Glutamatergic neuron (in vitro differentiated cells): ENCODE measurements at regions not wholly inside any gene's neighbourhood (a gene's known extent, or its start where the extent isn't known, plus 50 kb on each side); places are given as distances from the start of the nearest gene placed in this dataset.

Source experiments
- DNase-seq: peaks from one replicate; pipeline ENCODE4 v3.0.0; 2022
- H3K27ac Mint-ChIP-seq: one replicate; pipeline ENCODE4 v1.8.0; 2020; ENCODE audit warnings: mild to moderate bottlenecking, mixed read lengths, inconsistent platforms; ENCODE audit not compliant: unreplicated experiment
- H3K27me3 Mint-ChIP-seq: one replicate; pipeline ENCODE4 v1.8.0; 2020; ENCODE audit warnings: mild to moderate bottlenecking, moderate library complexity, mixed read lengths, inconsistent platforms; ENCODE audit not compliant: unreplicated experiment
- H3K36me3 Mint-ChIP-seq: one replicate; pipeline ENCODE4 v1.8.0; 2020; ENCODE audit warnings: mild to moderate bottlenecking, mixed read lengths, inconsistent platforms; ENCODE audit not compliant: unreplicated experiment
- H3K4me1 Mint-ChIP-seq: one replicate; pipeline ENCODE4 v1.8.0; 2020; ENCODE audit warnings: mild to moderate bottlenecking, low read depth, mixed read lengths, inconsistent platforms; ENCODE audit not compliant: unreplicated experiment
- H3K4me3 Mint-ChIP-seq: one replicate; pipeline ENCODE4 v1.8.0; 2020; ENCODE audit warnings: mild to moderate bottlenecking, mixed read lengths, inconsistent platforms; ENCODE audit not compliant: unreplicated experiment
- H3K9me3 Mint-ChIP-seq: one replicate; pipeline ENCODE4 v1.8.0; 2020; ENCODE audit warnings: mild to moderate bottlenecking, moderate library complexity, mixed read lengths, inconsistent platforms; ENCODE audit not compliant: unreplicated experiment
- TF ChIP-seq, protein P1 (sequence below): fragments of 200-600 bp; sonication (generic); IDR thresholded peaks from one replicate; pipeline ENCODE4 v1.5.0; 2021; ENCODE audit not compliant: partially characterized antibody, unreplicated experiment

DNA sequence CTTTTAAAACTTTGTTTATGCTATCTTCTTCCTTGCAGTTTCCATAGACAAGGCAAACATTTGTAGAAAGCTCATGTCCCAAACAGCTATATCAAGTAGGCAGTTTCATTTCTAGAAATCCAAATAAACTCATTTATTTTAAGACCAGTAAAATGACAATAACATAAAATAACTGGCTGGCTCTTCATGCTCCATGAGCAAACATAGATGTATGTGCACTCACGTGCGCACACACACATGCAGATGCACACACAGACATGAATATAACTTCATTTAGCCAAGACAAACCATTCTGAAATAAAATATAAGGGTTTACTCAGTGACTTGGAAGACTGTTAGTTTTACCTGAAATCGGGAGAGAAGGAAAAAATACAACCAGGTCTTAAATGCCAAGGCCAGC is 176.5 kb upstream of the GAS1 start:
- Mint-ChIP-seq H3K4me1 (peaks cover 11% of the 10 kb centered on the region), H3K9me3 (peaks cover 5% of the 10 kb centered on the region), H3K36me3 (no peaks in the 10 kb centered on the region), H3K27me3 (no peaks in the 10 kb centered on the region), H3K4me3 (no peak overlapping the region), H3K27ac (no peak overlapping the region)
- TF ChIP-seq, protein P1, sequence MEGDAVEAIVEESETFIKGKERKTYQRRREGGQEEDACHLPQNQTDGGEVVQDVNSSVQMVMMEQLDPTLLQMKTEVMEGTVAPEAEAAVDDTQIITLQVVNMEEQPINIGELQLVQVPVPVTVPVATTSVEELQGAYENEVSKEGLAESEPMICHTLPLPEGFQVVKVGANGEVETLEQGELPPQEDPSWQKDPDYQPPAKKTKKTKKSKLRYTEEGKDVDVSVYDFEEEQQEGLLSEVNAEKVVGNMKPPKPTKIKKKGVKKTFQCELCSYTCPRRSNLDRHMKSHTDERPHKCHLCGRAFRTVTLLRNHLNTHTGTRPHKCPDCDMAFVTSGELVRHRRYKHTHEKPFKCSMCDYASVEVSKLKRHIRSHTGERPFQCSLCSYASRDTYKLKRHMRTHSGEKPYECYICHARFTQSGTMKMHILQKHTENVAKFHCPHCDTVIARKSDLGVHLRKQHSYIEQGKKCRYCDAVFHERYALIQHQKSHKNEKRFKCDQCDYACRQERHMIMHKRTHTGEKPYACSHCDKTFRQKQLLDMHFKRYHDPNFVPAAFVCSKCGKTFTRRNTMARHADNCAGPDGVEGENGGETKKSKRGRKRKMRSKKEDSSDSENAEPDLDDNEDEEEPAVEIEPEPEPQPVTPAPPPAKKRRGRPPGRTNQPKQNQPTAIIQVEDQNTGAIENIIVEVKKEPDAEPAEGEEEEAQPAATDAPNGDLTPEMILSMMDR, result no peak
- no peak for DNase-seq

DNA sequence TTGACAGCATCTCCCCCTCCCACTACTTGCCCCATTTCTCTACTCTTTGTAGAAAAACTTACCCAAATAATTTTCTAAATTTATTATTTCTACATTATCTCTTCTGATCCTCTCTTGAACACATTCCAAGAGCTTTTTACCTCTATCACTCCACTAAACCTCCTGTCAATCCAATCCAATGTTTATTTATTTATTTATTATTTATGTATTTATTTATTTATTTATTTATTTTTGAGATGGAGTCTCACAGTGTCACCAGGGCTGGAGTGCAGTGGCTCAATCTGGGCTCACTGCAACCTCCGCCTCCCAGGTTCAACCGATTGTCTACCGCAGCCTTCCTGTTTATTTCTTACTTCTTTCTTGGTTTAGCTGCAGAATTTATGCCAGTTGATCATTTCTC is 178.5 kb upstream of the GAS1 start:
- Mint-ChIP-seq H3K4me1 (peaks cover 7% of the 10 kb centered on the region), H3K27me3 (no peaks in the 10 kb centered on the region), H3K27ac (no peak overlapping the region), H3K36me3 (no peaks in the 10 kb centered on the region), H3K9me3 (peaks cover 5% of the 10 kb centered on the region), H3K4me3 (no peak overlapping the region)
- TF ChIP-seq, protein P1, result no peak
- no peak for DNase-seq

DNA sequence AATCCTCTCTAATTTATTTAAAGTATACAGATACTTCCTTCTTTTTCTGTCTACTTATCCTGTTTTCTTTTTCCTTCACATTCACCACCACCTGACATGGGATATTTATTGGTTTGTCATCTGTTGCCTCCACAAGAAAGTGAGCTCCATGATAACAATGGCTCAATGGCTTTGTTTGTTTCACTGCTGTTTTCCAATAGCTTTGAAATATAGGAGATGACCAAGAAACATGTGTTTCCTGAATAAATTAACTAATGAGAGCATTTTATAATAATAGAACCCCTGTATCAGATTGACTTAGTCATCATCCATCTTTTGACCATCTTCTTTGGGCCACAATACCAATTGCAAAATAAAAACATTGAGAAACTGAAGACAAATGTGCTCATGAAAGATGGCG is 180.2 kb upstream of the GAS1 start:
- TF ChIP-seq, protein P1, result no peak
- Mint-ChIP-seq H3K9me3 (peaks cover 5% of the 10 kb centered on the region), H3K4me1 (peaks cover 3% of the 10 kb centered on the region), H3K4me3 (no peak overlapping the region), H3K27me3 (no peaks in the 10 kb centered on the region), H3K27ac (no peak overlapping the region), H3K36me3 (no peaks in the 10 kb centered on the region)
- no peak for DNase-seq

DNA sequence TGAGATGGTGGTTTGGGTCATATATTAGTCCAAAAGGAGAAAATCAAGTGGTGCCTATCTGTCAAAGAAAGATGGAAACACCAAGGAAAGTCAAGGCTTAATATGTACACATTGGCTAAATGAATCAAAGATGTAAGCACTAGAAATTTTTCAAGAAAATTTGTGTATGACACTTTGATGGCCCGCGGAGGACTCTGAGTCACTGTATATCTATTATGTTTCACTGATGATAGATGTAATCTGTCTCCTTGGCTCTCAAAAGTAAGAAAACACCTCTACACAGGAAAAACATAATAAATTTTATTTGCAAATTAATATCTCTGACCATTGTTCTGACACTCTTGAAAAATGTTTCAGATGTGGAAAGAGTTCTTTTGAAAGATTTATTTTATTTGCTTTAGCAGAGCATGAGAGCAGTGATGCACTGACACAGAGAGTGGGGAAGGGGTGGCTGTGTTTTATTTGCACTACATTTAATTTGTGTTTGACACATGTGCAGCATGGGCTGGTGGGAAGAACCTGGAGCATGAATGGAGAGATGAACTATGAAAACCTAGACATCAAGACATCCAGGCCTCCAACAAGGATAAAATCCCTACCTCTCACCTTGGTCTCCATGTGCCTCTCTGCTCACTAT is 180.8 kb upstream of the GAS1 start:
- no peak overlapping the region for H3K27ac Mint-ChIP-seq
- peaks cover 4% of the 10 kb centered on the region for H3K36me3 Mint-ChIP-seq
- H3K4me1 Mint-ChIP-seq, result peaks cover 2% of the 10 kb centered on the region
- TF ChIP-seq, protein P1, result no peak
- no peak for DNase-seq
- H3K27me3 Mint-ChIP-seq, result peaks cover 2% of the 10 kb centered on the region
- H3K9me3 Mint-ChIP-seq, result peaks cover 5% of the 10 kb centered on the region
- no peak overlapping the region for H3K4me3 Mint-ChIP-seq

DNA sequence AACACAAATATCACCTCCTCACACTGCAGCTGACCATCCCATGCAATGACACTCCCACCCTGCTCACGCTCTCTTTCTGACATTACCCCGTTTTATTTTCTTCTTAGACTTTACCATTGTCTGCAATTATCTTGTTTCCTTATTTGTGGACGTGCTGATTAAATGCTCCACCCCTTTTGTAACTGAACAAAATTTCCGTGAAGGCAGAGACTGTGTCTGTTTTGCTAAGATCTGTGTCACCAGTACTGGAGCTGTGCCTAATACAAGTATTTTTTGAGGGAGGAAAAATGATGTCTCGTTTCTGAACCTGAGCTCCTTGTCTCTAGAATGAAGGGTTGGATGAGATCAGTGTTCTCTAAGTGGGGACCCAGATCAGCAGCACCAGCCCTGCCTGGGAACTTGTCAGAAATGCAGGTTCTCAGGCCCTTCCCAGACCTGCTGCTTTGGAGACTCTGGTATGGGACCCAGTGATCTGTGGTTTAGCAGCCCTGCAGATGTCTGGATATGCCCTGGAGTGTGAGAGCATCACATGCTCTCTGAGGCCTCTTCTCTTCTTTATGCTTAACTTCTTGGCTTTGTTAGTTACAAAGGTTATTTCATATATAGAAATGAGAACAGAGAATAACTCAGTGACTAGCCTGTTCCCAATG is 181.7 kb upstream of the GAS1 start:
- no peak overlapping the region for H3K4me3 Mint-ChIP-seq
- no peak for DNase-seq
- H3K36me3 Mint-ChIP-seq, result peaks cover 9% of the 10 kb centered on the region
- H3K4me1 Mint-ChIP-seq, result no peaks in the 10 kb centered on the region
- H3K27ac Mint-ChIP-seq, result no peak overlapping the region
- H3K27me3 Mint-ChIP-seq, result peaks cover 6% of the 10 kb centered on the region
- peaks cover 5% of the 10 kb centered on the region for H3K9me3 Mint-ChIP-seq
- TF ChIP-seq, protein P1, result no peak
